ENCODE measurements at regions not wholly inside any gene's neighbourhood (a gene's known extent, or its start where the extent isn't known, plus 50 kb on each side); places are given as distances from the start of the nearest gene placed in this dataset.

DNA sequence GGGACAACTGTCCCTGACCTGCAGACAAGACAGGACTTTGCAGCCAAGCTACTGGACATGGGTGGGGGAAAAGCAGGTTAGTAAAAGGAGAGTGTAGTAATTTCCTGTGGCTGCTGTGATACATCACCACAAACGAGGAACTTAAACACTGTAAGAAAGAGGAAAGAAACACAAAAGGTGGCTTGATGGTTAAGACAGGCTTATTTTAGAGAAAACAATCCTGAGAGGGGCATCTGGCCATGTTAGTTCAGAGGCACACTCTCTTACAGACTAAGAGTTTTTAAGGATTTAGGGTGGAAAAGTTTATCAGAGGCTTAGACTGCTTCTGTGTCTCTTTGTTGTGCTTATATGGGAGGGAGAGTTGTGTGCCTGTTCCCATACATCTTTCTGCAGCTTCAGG lies 667.0 kb downstream of the TYW1 start:
- TF ChIP-seq EZH2 (IDR thresholded peaks at IDR 0.05; ENCODE audit: low read depth, low read length, severe bottlenecking) (no peak), RBBP5 (IDR thresholded peaks at IDR 0.05; ENCODE audit: borderline replicate concordance, low read depth, low read length) (no peak), USF2 (IDR thresholded peaks at IDR 0.05; ENCODE audit: low read length) (no peak), ASH2L (IDR thresholded peaks at IDR 0.05; ENCODE audit: low read length) (no peak), TAF1 (IDR thresholded peaks at IDR 0.05; ENCODE audit: low read depth, low read length) (no peak), NRF1 (IDR thresholded peaks at IDR 0.05; ENCODE audit: low read depth, low read length) (no peak), CHD1 (IDR thresholded peaks at IDR 0.05; ENCODE audit: low read depth, low read length) (no peak), KDM1A (IDR thresholded peaks at IDR 0.05; ENCODE audit: borderline replicate concordance, low read length) (no peak), FOSL1 (IDR thresholded peaks at IDR 0.05; ENCODE audit: insufficient read depth, low read depth, low read length) (no peak), SP1 (IDR thresholded peaks at IDR 0.05; ENCODE audit: low read depth, low read length) (no peak), TCF12 (IDR thresholded peaks at IDR 0.05; ENCODE audit: low read depth, low read length) (no peak), EP300 (IDR thresholded peaks at IDR 0.05; ENCODE audit: borderline replicate concordance in 1 of 2, low read depth in 2 of 2, low read length in 2 of 2) (no peak), TAF7 (optimal IDR thresholded peaks at IDR 0.05; ENCODE audit: borderline replicate concordance, low read depth, low read length) (no peak)
- TF ChIP-seq, protein P1, sequence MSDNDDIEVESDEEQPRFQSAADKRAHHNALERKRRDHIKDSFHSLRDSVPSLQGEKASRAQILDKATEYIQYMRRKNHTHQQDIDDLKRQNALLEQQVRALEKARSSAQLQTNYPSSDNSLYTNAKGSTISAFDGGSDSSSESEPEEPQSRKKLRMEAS (IDR thresholded peaks at IDR 0.05): no peak
- Histone ChIP-seq H3K9me3 (ENCODE audit: insufficient read depth in 2 of 2, low read depth in 1 of 2, low read length in 1 of 2) (peaks cover 14 to 17% of the 10 kb centered on the region in 2 experiments), H3K79me1 (ENCODE audit: low read depth, low read length) (no peaks in the 10 kb centered on the region), H3K4ac (replicated peaks; ENCODE audit: insufficient read length, low read depth, low read length) (no peak overlapping the region), H3K4me3 (ENCODE audit: extremely low read depth in 1 of 4, insufficient read depth in 2 of 4, low read depth in 3 of 4, low read length in 4 of 4) (no peak overlapping the region), H3K27ac (ENCODE audit: low read depth, low read length) (no peak overlapping the region), H4K5ac (ENCODE audit: insufficient read length, low read depth, low read length) (no peak overlapping the region), H2BK15ac (ENCODE audit: low read length) (no peak overlapping the region), H3K79me2 (ENCODE audit: control insufficient read depth in 1 of 2, insufficient read depth in 2 of 2, low read length in 2 of 2) (no peaks in the 10 kb centered on the region), H3K18ac (ENCODE audit: extremely low read depth, low read length) (no peak overlapping the region), H2AFZ (ENCODE audit: low read length) (no peak overlapping the region), H3K23me2 (ENCODE audit: low read depth, low read length) (0 out of 2 replicates have a peak, but pooled peaks cover 3% of the 10 kb centered on the region), H2BK20ac (ENCODE audit: low read length) (no peak overlapping the region), H2BK120ac (replicated peaks; ENCODE audit: low read depth, low read length) (no peak overlapping the region), H3K36me3 (ENCODE audit: control insufficient read depth in 2 of 4, insufficient read depth in 4 of 4, low read length in 3 of 4) (no peaks in the 10 kb centered on the region), H3K14ac (ENCODE audit: insufficient read length) (no peak overlapping the region), H4K20me1 (replicated peaks in 1 of 2; ENCODE audit: control insufficient read depth in 1 of 2, insufficient read depth in 2 of 2, low read length in 2 of 2) (no peaks in the 10 kb centered on the region), H3K4me1 (replicated peaks in 1 of 4; ENCODE audit: control insufficient read depth in 3 of 4, insufficient read depth in 4 of 4, low read length in 3 of 4) (no peaks in the 10 kb centered on the region), H3K27me3 (replicated peaks in 1 of 4; ENCODE audit: control insufficient read depth in 3 of 4, extremely low read depth in 1 of 4, insufficient read depth in 3 of 4, low read length in 3 of 4) (no peaks in the 10 kb centered on the region), H4K91ac (replicated peaks; ENCODE audit: insufficient read length, low read length) (no peak overlapping the region), H3K9ac (replicated peaks in 1 of 4; ENCODE audit: extremely low read depth in 1 of 4, low read depth in 3 of 4, low read length in 3 of 4) (no peak overlapping the region), H2AK5ac (ENCODE audit: low read depth, low read length) (no peak overlapping the region), H2BK12ac (ENCODE audit: low read depth, low read length) (no peak overlapping the region), H3K4me2 (ENCODE audit: insufficient read depth in 1 of 2, low read depth in 2 of 2, low read length in 2 of 2) (no peak overlapping the region), H3K56ac (replicated peaks; ENCODE audit: insufficient read length, low read depth, low read length) (no peak overlapping the region), H3K23ac (ENCODE audit: insufficient read length) (no peak overlapping the region), H2BK5ac (ENCODE audit: low read depth, low read length) (no peak overlapping the region), H4K8ac (ENCODE audit: extremely low read depth, insufficient read depth, low read length) (no peak overlapping the region)
- 88% methylated on average over 1 of the region's 1 CpG; no CpG with 5 or more reads in 1 of the 2 experiments for WGBS, 2 experiments (ENCODE audit: extremely low coverage in 1 of 2, insufficient coverage in 1 of 2, insufficient read length in 1 of 2, insufficient replicate concordance in 2 of 2, low coverage in 1 of 2, low lambda C conversion rate in 2 of 2, missing lambda C conversion rate in 1 of 2)
- ChIA-PET POLR2A (ENCODE audit: partially characterized antibody) (no interaction called here), CTCF (ENCODE audit: partially characterized antibody) (no interaction called here)
- DNase-seq (ENCODE audit: low read depth in 1 of 2, low spot score in 2 of 2): no peak
- FAIRE-seq: no peak

Measured in H1 (cell line).